ENCODE measurements at regions not wholly inside any gene's neighbourhood (a gene's known extent, or its start where the extent isn't known, plus 50 kb on each side); places are given as distances from the start of the nearest gene placed in this dataset.

GRCh38 chr2:238738917-238739316 lies 109.0 kb upstream of the TWIST2 start:
- Histone ChIP-seq H3K9me3 (ENCODE audit: control insufficient read depth, insufficient read depth, low read depth, low read length) (no peaks in the 10 kb centered on the region), H3K27ac (ENCODE audit: insufficient read depth, low read length) (no peak overlapping the region), H3K27me3 (ENCODE audit: control insufficient read depth, insufficient read depth, low read length) (no peaks in the 10 kb centered on the region), H4K20me1 (ENCODE audit: control insufficient read depth, extremely low read depth, insufficient read depth, low read length) (no peaks in the 10 kb centered on the region), H3K4me2 (ENCODE audit: extremely low read depth, insufficient read depth, low read length) (no peak overlapping the region), H3K79me2 (ENCODE audit: control insufficient read depth, insufficient read depth, low read length) (no peaks in the 10 kb centered on the region), H3K36me3 (ENCODE audit: control insufficient read depth, insufficient read depth, low read length) (no peaks in the 10 kb centered on the region), H3K4me1 (ENCODE audit: control insufficient read depth, extremely low read depth, insufficient read depth, low read length) (no peaks in the 10 kb centered on the region), H3K9ac (ENCODE audit: insufficient read depth, low read length) (no peak overlapping the region), H3K4me3 (replicated peaks in 1 of 4; ENCODE audit: control extremely low read depth in 1 of 4, insufficient read depth in 1 of 4, low read depth in 3 of 4, low read length in 4 of 4) (no peak overlapping the region), H2AFZ (ENCODE audit: low read length) (no peak overlapping the region)
- DNase-seq (ENCODE audit: low read depth in 2 of 2): no peak
- no peak for TF ChIP-seq CTCF (conservative IDR thresholded peaks at IDR 0.05 in 1 of 2, IDR thresholded peaks at IDR 0.05 in 1 of 2; ENCODE audit: low read depth in 1 of 2, low read length in 2 of 2)
- no peak for TF ChIP-seq EZH2 (IDR thresholded peaks at IDR 0.05; ENCODE audit: low read length, missing control alignments)

- Histone ChIP-seq H3K27ac (ENCODE audit: insufficient read depth, low read length) (no peak overlapping the region), H3K4me1 (ENCODE audit: control insufficient read depth, extremely low read depth, insufficient read depth, low read length) (no peaks in the 10 kb centered on the region), H3K9ac (ENCODE audit: insufficient read depth, low read length) (no peak overlapping the region), H3K9me3 (ENCODE audit: control insufficient read depth, insufficient read depth, low read depth, low read length) (no peaks in the 10 kb centered on the region), H3K4me3 (replicated peaks in 1 of 4; ENCODE audit: control extremely low read depth in 1 of 4, insufficient read depth in 1 of 4, low read depth in 3 of 4, low read length in 4 of 4) (no peak overlapping the region), H3K36me3 (ENCODE audit: control insufficient read depth, insufficient read depth, low read length) (no peaks in the 10 kb centered on the region), H3K4me2 (ENCODE audit: extremely low read depth, insufficient read depth, low read length) (no peak overlapping the region), H3K27me3 (ENCODE audit: control insufficient read depth, insufficient read depth, low read length) (no peaks in the 10 kb centered on the region), H2AFZ (ENCODE audit: low read length) (no peak overlapping the region), H3K79me2 (ENCODE audit: control insufficient read depth, insufficient read depth, low read length) (no peaks in the 10 kb centered on the region), H4K20me1 (ENCODE audit: control insufficient read depth, extremely low read depth, insufficient read depth, low read length) (no peaks in the 10 kb centered on the region)
- no peak for TF ChIP-seq EZH2 (IDR thresholded peaks at IDR 0.05; ENCODE audit: low read length, missing control alignments)
- no peak for TF ChIP-seq CTCF (conservative IDR thresholded peaks at IDR 0.05 in 1 of 2, IDR thresholded peaks at IDR 0.05 in 1 of 2; ENCODE audit: low read depth in 1 of 2, low read length in 2 of 2)
- no peak for DNase-seq (ENCODE audit: low read depth in 2 of 2)
These were observed 108.2 kb upstream of the TWIST2 start for GRCh38 chr2:238739668-238740067.

GRCh38 chr2:238741277-238741676 lies 106.6 kb upstream of the TWIST2 start:
- DNase-seq (ENCODE audit: low read depth in 2 of 2): no peak
- H3K9me3 ChIP-seq (ENCODE audit: control insufficient read depth, insufficient read depth, low read depth, low read length): no peaks in the 10 kb centered on the region
- H3K36me3 ChIP-seq (ENCODE audit: control insufficient read depth, insufficient read depth, low read length): no peaks in the 10 kb centered on the region
- TF ChIP-seq CTCF (conservative IDR thresholded peaks at IDR 0.05 in 1 of 2, IDR thresholded peaks at IDR 0.05 in 1 of 2; ENCODE audit: low read depth in 1 of 2, low read length in 2 of 2): no peak
- no peak overlapping the region for H3K4me2 ChIP-seq (ENCODE audit: extremely low read depth, insufficient read depth, low read length)
- H4K20me1 ChIP-seq (ENCODE audit: control insufficient read depth, extremely low read depth, insufficient read depth, low read length): no peaks in the 10 kb centered on the region
- no peak overlapping the region for H3K4me3 ChIP-seq (replicated peaks in 1 of 4; ENCODE audit: control extremely low read depth in 1 of 4, insufficient read depth in 1 of 4, low read depth in 3 of 4, low read length in 4 of 4)
- H3K27ac ChIP-seq (ENCODE audit: insufficient read depth, low read length): no peak overlapping the region
- no peak overlapping the region for H2AFZ ChIP-seq (ENCODE audit: low read length)
- no peaks in the 10 kb centered on the region for H3K4me1 ChIP-seq (ENCODE audit: control insufficient read depth, extremely low read depth, insufficient read depth, low read length)
- H3K79me2 ChIP-seq (ENCODE audit: control insufficient read depth, insufficient read depth, low read length): no peaks in the 10 kb centered on the region
- H3K9ac ChIP-seq (ENCODE audit: insufficient read depth, low read length): no peak overlapping the region
- H3K27me3 ChIP-seq (ENCODE audit: control insufficient read depth, insufficient read depth, low read length): no peaks in the 10 kb centered on the region

All from fibroblast of lung (primary cell).